ENCODE measurements at regions not wholly inside any gene's neighbourhood (a gene's known extent, or its start where the extent isn't known, plus 50 kb on each side); places are given as distances from the start of the nearest gene placed in this dataset.

- DNase-seq (ENCODE audit: low spot score) = peak; percentile 75
Observed at GRCh38 chr4:174120446-174121295, 162.8 kb downstream of the FBXO8 start.

- DNase-seq (ENCODE audit: low spot score) = no peak
Observed at GRCh38 chr4:174119830-174120229, 163.6 kb downstream of the FBXO8 start.

- DNase-seq (ENCODE audit: low spot score) = peak; percentile 71
Observed at GRCh38 chr4:174119051-174119450, 164.4 kb downstream of the FBXO8 start.

- DNase-seq (ENCODE audit: low spot score) = no peak
Observed at GRCh38 chr4:174118171-174118570, 165.3 kb downstream of the FBXO8 start.

GRCh38 chr4:174117445-174117844, 166.0 kb downstream of the FBXO8 start:
- no peak for DNase-seq (ENCODE audit: low spot score)

- no peak for DNase-seq (ENCODE audit: low spot score)
Observed at GRCh38 chr4:174116021-174116420, 167.4 kb downstream of the FBXO8 start.

- DNase-seq (ENCODE audit: low spot score) = no peak
Observed at GRCh38 chr4:174111422-174111821, 172.0 kb downstream of the FBXO8 start.

- no peak for DNase-seq (ENCODE audit: low spot score)
Observed at GRCh38 chr4:174110180-174110579, 173.3 kb downstream of the FBXO8 start.

- DNase-seq (ENCODE audit: low spot score) = no peak
Observed at GRCh38 chr4:174107746-174108354, 175.6 kb downstream of the FBXO8 start.

GRCh38 chr4:174105202-174105601, 178.3 kb downstream of the FBXO8 start:
- no peak for DNase-seq (ENCODE audit: low spot score)

- DNase-seq (ENCODE audit: low spot score) = no peak
Observed at GRCh38 chr4:174100910-174101309, 182.6 kb downstream of the FBXO8 start.

- no peak for DNase-seq (ENCODE audit: low spot score)
Observed at GRCh38 chr4:174099712-174100111, 183.8 kb downstream of the FBXO8 start.

- no peak for DNase-seq (ENCODE audit: low spot score)
Observed at GRCh38 chr4:174096999-174097398, 186.5 kb downstream of the FBXO8 start.

- no peak for DNase-seq (ENCODE audit: low spot score)
Observed at GRCh38 chr4:174096456-174096855, 187.0 kb downstream of the FBXO8 start.

GRCh38 chr4:174091130-174091529, 192.3 kb downstream of the FBXO8 start:
- no peak for DNase-seq (ENCODE audit: low spot score)

GRCh38 chr4:174089711-174090110, 193.8 kb downstream of the FBXO8 start:
- no peak for DNase-seq (ENCODE audit: low spot score)

- DNase-seq (ENCODE audit: low spot score) = no peak
Observed at GRCh38 chr4:174088795-174089194, 194.7 kb downstream of the FBXO8 start.

- DNase-seq (ENCODE audit: low spot score) = no peak
Observed at GRCh38 chr4:174086829-174087799, 196.4 kb downstream of the FBXO8 start.

GRCh38 chr4:174084981-174085380, 198.5 kb downstream of the FBXO8 start:
- DNase-seq (ENCODE audit: low spot score) = no peak

- DNase-seq (ENCODE audit: low spot score) = no peak
Observed at GRCh38 chr4:174084542-174084941, 198.9 kb downstream of the FBXO8 start.

GRCh38 chr4:174080361-174080760, 203.1 kb downstream of the FBXO8 start:
- DNase-seq (ENCODE audit: low spot score) = peak; percentile 39

- DNase-seq (ENCODE audit: low spot score) = no peak
Observed at GRCh38 chr4:174071595-174071994, 211.9 kb downstream of the FBXO8 start.
